Trophoblast cell (in vitro differentiated cells and primary cell): ENCODE measurements at regions not wholly inside any gene's neighbourhood (a gene's known extent, or its start where the extent isn't known, plus 50 kb on each side); places are given as distances from the start of the nearest gene placed in this dataset.

ENCODE experiments used
- DNase-seq, 2 donors: peaks; one replicate each; pipeline ENCODE4 v3.0.0-alpha.2; 2016
- H2AFZ ChIP-seq: 2 replicates; pipeline ENCODE4 v1.6.1; 2013; ENCODE audit warnings: low read length, moderate library complexity, mild to moderate bottlenecking; ENCODE audit not compliant: insufficient read depth, poor library complexity
- H2AK5ac ChIP-seq: 2 replicates; pipeline ENCODE4 v1.6.1; 2013; ENCODE audit warnings: mild to moderate bottlenecking, low read length
- H2BK120ac ChIP-seq: 2 replicates; pipeline ENCODE4 v1.6.1; 2013; ENCODE audit warnings: low read length, mild to moderate bottlenecking, moderate library complexity; ENCODE audit not compliant: insufficient read depth, poor library complexity
- H2BK12ac ChIP-seq: 2 replicates; pipeline ENCODE4 v1.6.1; 2013; ENCODE audit warnings: mild to moderate bottlenecking, low read length, moderate library complexity
- H2BK5ac ChIP-seq: 2 replicates; pipeline ENCODE4 v1.6.1; 2013; ENCODE audit warnings: low read length, low read depth, moderate library complexity, mild to moderate bottlenecking; ENCODE audit not compliant: poor library complexity
- H3K14ac ChIP-seq: 2 replicates; pipeline ENCODE4 v1.6.1; 2013; ENCODE audit warnings: mild to moderate bottlenecking, low read length
- H3K18ac ChIP-seq: 2 replicates; pipeline ENCODE4 v1.6.1; 2013; ENCODE audit warnings: mild to moderate bottlenecking, low read length
- H3K23ac ChIP-seq: 2 replicates; pipeline ENCODE4 v1.6.1; 2013; ENCODE audit warnings: low read length
- H3K27ac ChIP-seq: 2 replicates; pipeline ENCODE4 v1.5.1; 2013; ENCODE audit warnings: low read depth, mild to moderate bottlenecking, inconsistent platforms, low read length, moderate library complexity
- H3K27me3 ChIP-seq: 2 replicates; pipeline ENCODE4 v1.6.1; 2013; ENCODE audit warnings: inconsistent platforms, mild to moderate bottlenecking, low read length, moderate library complexity; ENCODE audit not compliant: insufficient read depth
- H3K36me3 ChIP-seq, 2 experiments: 1 replicate in 1 of 2; 2 replicates in 1 of 2; pipeline ENCODE4 v1.6.1; 2013; ENCODE audit warnings: low read length in 2 of 2, mild to moderate bottlenecking in 2 of 2, moderate library complexity in 1 of 2; ENCODE audit not compliant: insufficient read depth in 2 of 2, control insufficient read depth in 1 of 2
- H3K4ac ChIP-seq: 2 replicates; pipeline ENCODE4 v1.6.1; 2013; ENCODE audit warnings: low read depth, mild to moderate bottlenecking, low read length, moderate library complexity
- H3K4me1 ChIP-seq, 2 experiments: 1 replicate in 1 of 2; 2 replicates in 1 of 2; pipeline ENCODE4 v1.6.1; 2013; ENCODE audit warnings: low read length in 2 of 2, mild to moderate bottlenecking in 2 of 2, moderate library complexity in 1 of 2; ENCODE audit not compliant: insufficient read depth in 2 of 2, control insufficient read depth in 1 of 2
- H3K4me2 ChIP-seq: 2 replicates; pipeline ENCODE4 v1.6.1; 2013; ENCODE audit warnings: inconsistent platforms, mild to moderate bottlenecking, low read length, moderate library complexity
- H3K4me3 ChIP-seq: 2 replicates; pipeline ENCODE4 v1.5.1; 2013; ENCODE audit warnings: mild to moderate bottlenecking, low read depth, low read length, inconsistent platforms
- H3K79me1 ChIP-seq: one replicate; pipeline ENCODE4 v1.6.1; 2013; ENCODE audit warnings: low read length
- H3K79me2 ChIP-seq: 2 replicates; pipeline ENCODE4 v1.6.1; 2013; ENCODE audit warnings: low read length, mild to moderate bottlenecking; ENCODE audit not compliant: control insufficient read depth, insufficient read depth, poor library complexity
- H3K9ac ChIP-seq: 2 replicates; pipeline ENCODE4 v1.6.1; 2013; ENCODE audit warnings: mild to moderate bottlenecking, low read length
- H3K9me3 ChIP-seq: 2 replicates; pipeline ENCODE4 v1.6.1; 2013; ENCODE audit warnings: low read depth, mild to moderate bottlenecking, control low read depth, inconsistent platforms, low read length; ENCODE audit not compliant: insufficient read depth
- H4K12ac ChIP-seq: 2 replicates; pipeline ENCODE4 v1.6.1; 2013; ENCODE audit warnings: low read depth, mild to moderate bottlenecking, low read length, moderate library complexity
- H4K8ac ChIP-seq: 2 replicates; pipeline ENCODE4 v1.6.1; 2013; ENCODE audit warnings: low read depth, mild to moderate bottlenecking, low read length, moderate library complexity
- H4K91ac ChIP-seq: one replicate; pipeline ENCODE4 v1.6.1; 2013; ENCODE audit warnings: low read depth, mild to moderate bottlenecking, low read length, moderate library complexity
- WGBS: extraction: QIAGEN DNeasy Blood & Tissue Kit; methylation state at CpG from one replicate; pipeline ENCODE4 v1.1.7; 2013; ENCODE audit warnings: missing lambda C conversion rate; ENCODE audit not compliant: insufficient read length, insufficient coverage; ENCODE audit errors: extremely low coverage; 5-methylcytosine and 5-hydroxymethylcytosine counted together

- H3K27ac ChIP-seq, result no peak overlapping the region
- no peak overlapping the region for H2BK120ac ChIP-seq
- no CpG with 5 or more reads among the region's 4 CpGs for WGBS
Measured at GRCh38 chr15:58306591-58307312, 125.0 kb upstream of the LIPC start.

GRCh38 chr15:58307313-58307961 lies 124.4 kb upstream of the LIPC start:
- Histone ChIP-seq H3K18ac (no peak overlapping the region), H4K12ac (no peak overlapping the region), H4K91ac (no peak overlapping the region), H2AFZ (no peak overlapping the region), H3K4me1 (no peaks in the 10 kb centered on the region), H3K9me3 (no peaks in the 10 kb centered on the region), H3K27me3 (no peaks in the 10 kb centered on the region), H3K4me2 (no peak overlapping the region), H3K4ac (no peak overlapping the region), H3K27ac (no peak overlapping the region), H3K9ac (no peak overlapping the region), H3K79me2 (no peaks in the 10 kb centered on the region), H3K14ac (no peak overlapping the region), H3K36me3 (no peaks in the 10 kb centered on the region), H2BK5ac (no peak overlapping the region), H2BK12ac (no peak overlapping the region), H2BK120ac (no peak overlapping the region), H2AK5ac (no peak overlapping the region), H3K4me3 (no peak overlapping the region), H3K23ac (no peak overlapping the region), H4K8ac (no peak overlapping the region), H3K79me1 (no peaks in the 10 kb centered on the region)
- DNase-seq, result no peak
- WGBS, result no CpG with 5 or more reads among the region's 6 CpGs

More at GRCh38 chr15:58306591-58307312, 125.0 kb upstream of the LIPC start:
- no peak overlapping the region for H4K12ac ChIP-seq
- H3K4me1 ChIP-seq, result no peaks in the 10 kb centered on the region
- no peak overlapping the region for H2AFZ ChIP-seq
- H3K9me3 ChIP-seq, result no peaks in the 10 kb centered on the region
- H2BK5ac ChIP-seq, result no peak overlapping the region
- H3K18ac ChIP-seq, result no peak overlapping the region
- no peaks in the 10 kb centered on the region for H3K27me3 ChIP-seq
- H3K4me2 ChIP-seq, result no peak overlapping the region
- H3K23ac ChIP-seq, result no peak overlapping the region
- no peak overlapping the region for H2BK12ac ChIP-seq
- H4K8ac ChIP-seq, result no peak overlapping the region
- H3K14ac ChIP-seq, result no peak overlapping the region
- H4K91ac ChIP-seq, result no peak overlapping the region
- H2AK5ac ChIP-seq, result no peak overlapping the region
- DNase-seq, result no peak
- no peaks in the 10 kb centered on the region for H3K79me1 ChIP-seq
- no peaks in the 10 kb centered on the region for H3K36me3 ChIP-seq
- no peak overlapping the region for H3K4ac ChIP-seq
- H3K79me2 ChIP-seq, result no peaks in the 10 kb centered on the region
- no peak overlapping the region for H3K9ac ChIP-seq
- H3K4me3 ChIP-seq, result no peak overlapping the region

- H3K27me3 ChIP-seq, result no peaks in the 10 kb centered on the region
- H2AFZ ChIP-seq, result no peak overlapping the region
- no peaks in the 10 kb centered on the region for H3K4me1 ChIP-seq
- H3K9ac ChIP-seq, result no peak overlapping the region
- no peaks in the 10 kb centered on the region for H3K79me2 ChIP-seq
- H2BK5ac ChIP-seq, result no peak overlapping the region
- no peak overlapping the region for H4K91ac ChIP-seq
- peaks cover 2% of the 10 kb centered on the region for H3K9me3 ChIP-seq
- no CpG with 5 or more reads among the region's 10 CpGs for WGBS
- no peak overlapping the region for H4K12ac ChIP-seq
- H3K36me3 ChIP-seq, result no peaks in the 10 kb centered on the region
- peak overlapping the region; percentile 85 for H2BK12ac ChIP-seq
- no peak overlapping the region for H3K27ac ChIP-seq
- peak overlapping the region; percentile 89 for H2AK5ac ChIP-seq
- no peak overlapping the region for H2BK120ac ChIP-seq
- no peak overlapping the region for H3K4me2 ChIP-seq
- H3K18ac ChIP-seq, result no peak overlapping the region
- H4K8ac ChIP-seq, result no peak overlapping the region
- H3K79me1 ChIP-seq, result no peaks in the 10 kb centered on the region
- H3K23ac ChIP-seq, result no peak overlapping the region
- peak in 1 of 2 donors; percentile 15 for DNase-seq
- no peak overlapping the region for H3K4ac ChIP-seq
- no peak overlapping the region for H3K4me3 ChIP-seq
- H3K14ac ChIP-seq, result no peak overlapping the region
Measured at GRCh38 chr15:58308742-58309355, 122.9 kb upstream of the LIPC start.

- H3K27ac ChIP-seq, result no peak overlapping the region
- H3K4me1 ChIP-seq, result no peaks in the 10 kb centered on the region
- no peak overlapping the region for H2BK5ac ChIP-seq
- H2AK5ac ChIP-seq, result no peak overlapping the region
- DNase-seq, result no peak
- H4K8ac ChIP-seq, result no peak overlapping the region
- H2BK12ac ChIP-seq, result no peak overlapping the region
- no peaks in the 10 kb centered on the region for H3K79me2 ChIP-seq
- peaks cover 2% of the 10 kb centered on the region for H3K9me3 ChIP-seq
- H3K9ac ChIP-seq, result no peak overlapping the region
- no peaks in the 10 kb centered on the region for H3K79me1 ChIP-seq
- H3K27me3 ChIP-seq, result no peaks in the 10 kb centered on the region
- no peak overlapping the region for H2BK120ac ChIP-seq
- H3K4me2 ChIP-seq, result no peak overlapping the region
- no peak overlapping the region for H4K12ac ChIP-seq
- no peak overlapping the region for H3K18ac ChIP-seq
- WGBS, result no CpG with 5 or more reads among the region's 20 CpGs
- no peak overlapping the region for H3K14ac ChIP-seq
- no peak overlapping the region for H3K23ac ChIP-seq
- H3K4ac ChIP-seq, result no peak overlapping the region
- H2AFZ ChIP-seq, result no peak overlapping the region
- no peak overlapping the region for H4K91ac ChIP-seq
- no peaks in the 10 kb centered on the region for H3K36me3 ChIP-seq
- H3K4me3 ChIP-seq, result no peak overlapping the region
Measured at GRCh38 chr15:58309963-58310928, 121.5 kb upstream of the LIPC start.
